KMS-11 (cell line): ENCODE measurements at regions not wholly inside any gene's neighbourhood (a gene's known extent, or its start where the extent isn't known, plus 50 kb on each side); places are given as distances from the start of the nearest gene placed in this dataset.

Experiments used
- H2AFZ ChIP-seq: fragments of 200-600 bp; sonication (generic); 2 replicates; pipeline ENCODE4 v1.6.1; 2016; ENCODE audit warnings: antibody characterized with exemption, mixed run types, low read depth
- H3K27ac ChIP-seq: fragments of 200-600 bp; sonication (generic); 2 replicates; pipeline ENCODE4 v1.6.1; 2016; ENCODE audit warnings: mild to moderate bottlenecking, mixed run types
- H3K27me3 ChIP-seq: fragments of 200-600 bp; sonication (generic); 2 replicates; pipeline ENCODE4 v1.6.1; 2017; ENCODE audit warnings: mild to moderate bottlenecking, low read depth, mixed run types, moderate library complexity; ENCODE audit not compliant: insufficient read depth
- H3K36me3 ChIP-seq: fragments of 200-600 bp; sonication (generic); 2 replicates; pipeline ENCODE4 v1.6.1; 2017; ENCODE audit warnings: mild to moderate bottlenecking, mixed run types; ENCODE audit not compliant: insufficient read depth
- H3K4me1 ChIP-seq: fragments of 200-600 bp; sonication (generic); 2 replicates; pipeline ENCODE4 v1.6.1; 2016; ENCODE audit warnings: mild to moderate bottlenecking, low read depth, mixed run types; ENCODE audit not compliant: poor library complexity, severe bottlenecking
- H3K4me2 ChIP-seq: fragments of 200-600 bp; sonication (generic); 2 replicates; pipeline ENCODE4 v1.7.0; 2016; ENCODE audit warnings: mild to moderate bottlenecking, mixed run types
- H3K4me3 ChIP-seq: fragments of 200-600 bp; sonication (generic); IDR thresholded peaks from 2 replicates; pipeline ENCODE4 v1.6.1; 2017; ENCODE audit warnings: low read depth, low read length, mixed read lengths; ENCODE audit not compliant: insufficient read depth
- H3K79me2 ChIP-seq: fragments of 200-600 bp; sonication (generic); 2 replicates; pipeline ENCODE4 v1.6.1; 2016; ENCODE audit warnings: low read depth, mixed run types; ENCODE audit not compliant: insufficient read depth
- H3K9ac ChIP-seq: fragments of 200-600 bp; sonication (generic); 2 replicates; pipeline ENCODE4 v1.6.1; 2016; ENCODE audit warnings: mild to moderate bottlenecking, mixed run types
- H4K20me1 ChIP-seq: fragments of 200-600 bp; sonication (generic); 2 replicates; pipeline ENCODE4 v1.6.1; 2016; ENCODE audit warnings: mild to moderate bottlenecking, mixed run types; ENCODE audit not compliant: insufficient read depth
- TF ChIP-seq, protein P1 (sequence below): fragments of 200-600 bp; sonication (generic); conservative IDR thresholded peaks from 2 replicates; pipeline ENCODE4 v1.6.1; 2017; ENCODE audit warnings: low read depth, mild to moderate bottlenecking, antibody characterized with exemption, low read length, moderate library complexity, mixed read lengths

DNA sequence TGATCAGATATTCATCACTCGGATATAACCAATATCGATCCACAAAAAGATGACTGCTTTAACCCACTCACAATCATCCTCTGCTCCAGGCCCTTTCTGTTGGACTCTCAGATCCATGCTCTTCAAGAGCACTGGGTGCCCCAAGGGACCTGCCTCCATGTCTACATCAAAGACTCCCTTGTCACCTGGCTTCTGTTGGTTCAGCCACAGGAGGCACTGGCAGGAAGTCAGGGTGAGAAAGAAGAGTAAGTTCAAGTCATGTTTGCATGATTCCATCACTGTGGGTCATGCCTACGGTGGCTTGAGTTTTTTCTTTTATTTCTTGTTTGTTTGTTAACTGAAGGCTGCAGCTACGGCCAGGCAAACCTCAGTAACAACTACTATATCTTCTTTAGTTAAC is 243.3 kb downstream of the ADGRG6 start:
- H3K4me2 ChIP-seq, result no peak overlapping the region
- no peak overlapping the region for H3K9ac ChIP-seq
- TF ChIP-seq, protein P1, sequence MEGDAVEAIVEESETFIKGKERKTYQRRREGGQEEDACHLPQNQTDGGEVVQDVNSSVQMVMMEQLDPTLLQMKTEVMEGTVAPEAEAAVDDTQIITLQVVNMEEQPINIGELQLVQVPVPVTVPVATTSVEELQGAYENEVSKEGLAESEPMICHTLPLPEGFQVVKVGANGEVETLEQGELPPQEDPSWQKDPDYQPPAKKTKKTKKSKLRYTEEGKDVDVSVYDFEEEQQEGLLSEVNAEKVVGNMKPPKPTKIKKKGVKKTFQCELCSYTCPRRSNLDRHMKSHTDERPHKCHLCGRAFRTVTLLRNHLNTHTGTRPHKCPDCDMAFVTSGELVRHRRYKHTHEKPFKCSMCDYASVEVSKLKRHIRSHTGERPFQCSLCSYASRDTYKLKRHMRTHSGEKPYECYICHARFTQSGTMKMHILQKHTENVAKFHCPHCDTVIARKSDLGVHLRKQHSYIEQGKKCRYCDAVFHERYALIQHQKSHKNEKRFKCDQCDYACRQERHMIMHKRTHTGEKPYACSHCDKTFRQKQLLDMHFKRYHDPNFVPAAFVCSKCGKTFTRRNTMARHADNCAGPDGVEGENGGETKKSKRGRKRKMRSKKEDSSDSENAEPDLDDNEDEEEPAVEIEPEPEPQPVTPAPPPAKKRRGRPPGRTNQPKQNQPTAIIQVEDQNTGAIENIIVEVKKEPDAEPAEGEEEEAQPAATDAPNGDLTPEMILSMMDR, result no peak
- H2AFZ ChIP-seq, result no peak overlapping the region
- H3K4me1 ChIP-seq, result no peaks in the 10 kb centered on the region
- H3K79me2 ChIP-seq, result no peaks in the 10 kb centered on the region
- H3K36me3 ChIP-seq, result no peaks in the 10 kb centered on the region
- no peak overlapping the region for H3K4me3 ChIP-seq
- no peaks in the 10 kb centered on the region for H4K20me1 ChIP-seq
- H3K27me3 ChIP-seq, result no peaks in the 10 kb centered on the region
- no peak overlapping the region for H3K27ac ChIP-seq

DNA sequence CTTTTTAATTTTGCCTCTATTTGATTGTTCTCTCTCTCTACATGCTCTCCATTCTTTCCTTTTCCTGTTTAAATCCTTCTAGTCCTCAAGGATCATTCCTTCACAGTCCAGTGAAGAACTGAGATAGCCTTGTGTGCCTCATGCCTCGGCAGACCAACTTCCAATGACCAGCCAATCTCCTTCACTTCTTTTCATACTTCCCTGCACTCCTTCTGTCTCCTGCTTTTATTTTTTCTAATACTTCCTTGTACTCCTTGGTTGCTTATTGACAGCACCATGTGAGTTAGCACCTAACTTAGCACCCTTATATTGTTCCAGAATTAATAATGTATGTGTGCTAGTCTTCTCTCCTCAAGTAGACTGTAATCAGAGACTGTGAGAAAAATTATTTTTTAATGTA is 246.8 kb downstream of the ADGRG6 start:
- H4K20me1 ChIP-seq, result no peaks in the 10 kb centered on the region
- no peak overlapping the region for H3K27ac ChIP-seq
- no peaks in the 10 kb centered on the region for H3K27me3 ChIP-seq
- H3K9ac ChIP-seq, result no peak overlapping the region
- no peak overlapping the region for H2AFZ ChIP-seq
- H3K4me1 ChIP-seq, result no peaks in the 10 kb centered on the region
- no peaks in the 10 kb centered on the region for H3K79me2 ChIP-seq
- no peaks in the 10 kb centered on the region for H3K36me3 ChIP-seq
- H3K4me3 ChIP-seq, result no peak overlapping the region
- TF ChIP-seq, protein P1, result no peak
- no peak overlapping the region for H3K4me2 ChIP-seq

DNA sequence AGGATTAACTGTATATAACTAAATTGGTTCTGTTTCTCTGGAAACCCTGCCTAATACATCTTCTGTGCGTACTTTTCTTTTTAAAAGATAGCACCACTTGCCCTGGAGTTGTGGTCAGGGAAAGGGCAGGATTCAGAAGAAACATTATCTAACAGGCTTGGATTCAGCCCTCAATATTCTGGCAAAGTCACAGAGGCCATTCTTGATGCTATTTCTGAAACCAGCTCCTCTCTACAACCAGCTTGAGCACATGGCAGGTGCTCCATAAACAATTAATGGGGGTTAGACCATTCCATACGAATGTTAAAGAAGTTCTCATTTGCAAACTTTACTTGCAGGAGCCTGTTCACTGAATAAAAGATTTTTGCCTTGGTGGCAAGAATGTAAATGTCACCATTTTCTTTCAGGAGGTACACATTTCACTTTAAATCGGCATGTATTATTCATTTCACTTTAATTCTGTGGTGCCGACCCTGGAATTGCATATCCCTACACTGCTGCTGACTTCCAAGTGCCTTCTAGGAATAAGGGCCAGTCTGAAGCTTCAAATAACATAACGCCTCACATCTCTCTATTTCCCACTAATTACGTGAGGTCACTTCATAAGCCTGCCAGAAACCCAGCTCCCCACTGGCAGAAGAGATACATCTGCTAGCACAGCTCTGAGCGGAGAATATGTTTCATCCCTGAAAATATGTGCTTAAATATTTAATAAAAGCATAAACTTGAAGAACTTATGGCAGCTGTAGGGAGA is 248.7 kb downstream of the ADGRG6 start:
- H3K27ac ChIP-seq, result no peak overlapping the region
- H3K36me3 ChIP-seq, result no peaks in the 10 kb centered on the region
- H3K4me2 ChIP-seq, result no peak overlapping the region
- no peak overlapping the region for H3K9ac ChIP-seq
- H2AFZ ChIP-seq, result no peak overlapping the region
- H4K20me1 ChIP-seq, result no peaks in the 10 kb centered on the region
- TF ChIP-seq, protein P1, result no peak
- H3K4me1 ChIP-seq, result no peaks in the 10 kb centered on the region
- no peaks in the 10 kb centered on the region for H3K27me3 ChIP-seq
- H3K4me3 ChIP-seq, result no peak overlapping the region
- no peaks in the 10 kb centered on the region for H3K79me2 ChIP-seq

DNA sequence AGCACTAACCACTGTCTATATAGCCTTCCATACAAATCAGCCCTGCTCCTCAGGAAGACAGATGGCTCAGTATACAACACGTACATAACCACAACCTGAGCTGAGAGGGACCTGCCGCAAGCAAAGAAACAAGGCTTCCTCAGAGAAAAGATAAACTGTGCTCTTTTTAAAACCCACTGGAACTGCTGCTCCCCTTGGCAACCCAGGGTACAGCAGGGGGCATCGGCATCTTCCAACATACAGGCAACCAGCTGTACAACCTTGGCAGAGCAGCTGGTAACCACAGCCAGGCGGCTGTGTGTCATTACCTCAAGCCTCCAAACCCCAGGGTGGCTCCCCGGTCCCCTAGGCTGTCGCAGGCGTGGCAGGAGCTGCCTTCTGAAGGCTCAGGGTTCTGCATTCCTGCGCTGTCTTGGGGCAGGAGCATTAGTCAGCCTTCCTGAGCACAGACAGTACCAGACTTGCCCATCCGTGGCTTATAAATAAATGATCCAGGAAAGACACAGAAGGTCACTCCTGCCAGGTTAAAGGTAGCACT is 249.5 kb downstream of the ADGRG6 start:
- Histone ChIP-seq H3K4me3 (no peak overlapping the region), H3K79me2 (no peaks in the 10 kb centered on the region), H3K4me1 (no peaks in the 10 kb centered on the region), H3K36me3 (no peaks in the 10 kb centered on the region), H3K9ac (no peak overlapping the region), H3K27me3 (no peaks in the 10 kb centered on the region), H3K4me2 (no peak overlapping the region), H4K20me1 (no peaks in the 10 kb centered on the region), H2AFZ (no peak overlapping the region), H3K27ac (no peak overlapping the region)
- TF ChIP-seq, protein P1, result no peak
